ENCODE measurements at regions not wholly inside any gene's neighbourhood (a gene's known extent, or its start where the extent isn't known, plus 50 kb on each side); places are given as distances from the start of the nearest gene placed in this dataset.
"Not testable (repeated sequence)": the region's sequence is repeated elsewhere in the genome, so short reads cannot be mapped to it uniquely, and the experiment has no call there.

GRCh38 chr10:126722726-126723125 is 52.2 kb upstream of the C10orf90 start:
- no peak for DNase-seq (ENCODE audit: low read depth in 2 of 2)

- no peak for DNase-seq (ENCODE audit: low read depth in 2 of 2)
Observed at GRCh38 chr10:126723226-126723625, 52.7 kb upstream of the C10orf90 start.

- DNase-seq (ENCODE audit: low read depth in 2 of 2): no peak
Observed at GRCh38 chr10:126729314-126729870, 58.9 kb upstream of the C10orf90 start.

- no peak for DNase-seq (ENCODE audit: low read depth in 2 of 2)
Observed at GRCh38 chr10:126730856-126731609, 60.5 kb upstream of the C10orf90 start.

- DNase-seq (ENCODE audit: low read depth in 2 of 2): no peak
Observed at GRCh38 chr10:126731610-126731990, 61.1 kb upstream of the C10orf90 start.

- no peak for DNase-seq (ENCODE audit: low read depth in 2 of 2)
Observed at GRCh38 chr10:126732308-126732707, 61.8 kb upstream of the C10orf90 start.

GRCh38 chr10:126732868-126733267 is 62.4 kb upstream of the C10orf90 start:
- no peak for DNase-seq (ENCODE audit: low read depth in 2 of 2)

GRCh38 chr10:126734015-126734414 is 63.5 kb upstream of the C10orf90 start:
- no peak for DNase-seq (ENCODE audit: low read depth in 2 of 2)

- DNase-seq (ENCODE audit: low read depth in 2 of 2): no peak
Observed at GRCh38 chr10:126734967-126735366, 64.5 kb upstream of the C10orf90 start.

GRCh38 chr10:126736142-126736541 is 65.6 kb upstream of the C10orf90 start:
- DNase-seq (ENCODE audit: low read depth in 2 of 2): no peak

- DNase-seq (ENCODE audit: low read depth in 2 of 2): no peak
Observed at GRCh38 chr10:126736727-126737126, 66.2 kb upstream of the C10orf90 start.

- DNase-seq (ENCODE audit: low read depth in 2 of 2): no peak
Observed at GRCh38 chr10:126738001-126738400, 67.5 kb upstream of the C10orf90 start.

GRCh38 chr10:126744571-126744970 is 74.1 kb upstream of the C10orf90 start:
- no peak for DNase-seq (ENCODE audit: low read depth in 2 of 2)

GRCh38 chr10:126749015-126749655 is 78.6 kb upstream of the C10orf90 start:
- DNase-seq (ENCODE audit: low read depth in 2 of 2): peak in 1 of 2 donors; percentile 20

- DNase-seq (ENCODE audit: low read depth in 2 of 2): no peak
Observed at GRCh38 chr10:126754966-126755365, 84.5 kb upstream of the C10orf90 start.

GRCh38 chr10:126758867-126759266 is 88.4 kb upstream of the C10orf90 start:
- no peak for DNase-seq (ENCODE audit: low read depth in 2 of 2)

GRCh38 chr10:126759531-126759930 is 89.0 kb upstream of the C10orf90 start:
- DNase-seq (ENCODE audit: low read depth in 2 of 2): no peak

- not testable (repeated sequence) for DNase-seq (ENCODE audit: low read depth in 2 of 2)
Observed at GRCh38 chr10:126766646-126767045, 96.2 kb upstream of the C10orf90 start.

- DNase-seq (ENCODE audit: low read depth in 2 of 2): no peak
Observed at GRCh38 chr10:126770809-126771208, 100.3 kb upstream of the C10orf90 start.

GRCh38 chr10:126776168-126776567 is 105.7 kb upstream of the C10orf90 start:
- DNase-seq (ENCODE audit: low read depth in 2 of 2): no peak

- DNase-seq (ENCODE audit: low read depth in 2 of 2): no peak
Observed at GRCh38 chr10:126777714-126778113, 107.2 kb upstream of the C10orf90 start.

- DNase-seq (ENCODE audit: low read depth in 2 of 2): no peak
Observed at GRCh38 chr10:126781450-126782216, 111.1 kb upstream of the C10orf90 start.

Data from stimulated activated CD8-positive, alpha-beta memory T cell treated with anti-CD3 and anti-CD28 coated beads, Interleukin-7, amount 100 ng/mL, for 1 hour (primary cell).